HFFc6 (cell line): ENCODE measurements at regions not wholly inside any gene's neighbourhood (a gene's known extent, or its start where the extent isn't known, plus 50 kb on each side); places are given as distances from the start of the nearest gene placed in this dataset.

Experiments
- DNase-seq: peaks from one replicate; pipeline ENCODE4 v3.0.0-alpha.2; 2018
- H3K27ac Mint-ChIP-seq: 2 replicates; pipeline ENCODE4 v1.8.0; 2020; ENCODE audit warnings: mild to moderate bottlenecking, mixed read lengths
- H3K27me3 Mint-ChIP-seq: 2 replicates; pipeline ENCODE4 v1.8.0; 2021; ENCODE audit warnings: mild to moderate bottlenecking, moderate library complexity, mixed read lengths; ENCODE audit not compliant: insufficient read depth
- H3K36me3 Mint-ChIP-seq: 2 replicates; pipeline ENCODE4 v1.8.0; 2021; ENCODE audit warnings: low read depth, mixed read lengths
- H3K4me1 Mint-ChIP-seq: 2 replicates; pipeline ENCODE4 v1.8.0; 2020; ENCODE audit warnings: low read depth, mixed read lengths
- H3K4me3 Mint-ChIP-seq: 2 replicates; pipeline ENCODE4 v1.8.0; 2020; ENCODE audit warnings: mild to moderate bottlenecking, moderate library complexity, mixed read lengths
- H3K9me3 Mint-ChIP-seq: 2 replicates; pipeline ENCODE4 v1.8.0; 2020; ENCODE audit warnings: mild to moderate bottlenecking, mixed read lengths
- TF ChIP-seq, protein P1 (sequence below): fragments of 200-600 bp; sonication (generic); IDR thresholded peaks from 2 replicates; pipeline ENCODE4 v1.5.0; 2021; ENCODE audit warnings: antibody characterized with exemption, mild to moderate bottlenecking

- Mint-ChIP-seq H3K4me3 (no peak overlapping the region), H3K36me3 (peaks cover 5% of the 10 kb centered on the region; the same call in 1 of the 2 replicates), H3K9me3 (peaks cover 24% of the 10 kb centered on the region), H3K27me3 (peaks cover 1% of the 10 kb centered on the region), H3K27ac (no peak overlapping the region), H3K4me1 (no peaks in the 10 kb centered on the region)
- TF ChIP-seq, protein P1, sequence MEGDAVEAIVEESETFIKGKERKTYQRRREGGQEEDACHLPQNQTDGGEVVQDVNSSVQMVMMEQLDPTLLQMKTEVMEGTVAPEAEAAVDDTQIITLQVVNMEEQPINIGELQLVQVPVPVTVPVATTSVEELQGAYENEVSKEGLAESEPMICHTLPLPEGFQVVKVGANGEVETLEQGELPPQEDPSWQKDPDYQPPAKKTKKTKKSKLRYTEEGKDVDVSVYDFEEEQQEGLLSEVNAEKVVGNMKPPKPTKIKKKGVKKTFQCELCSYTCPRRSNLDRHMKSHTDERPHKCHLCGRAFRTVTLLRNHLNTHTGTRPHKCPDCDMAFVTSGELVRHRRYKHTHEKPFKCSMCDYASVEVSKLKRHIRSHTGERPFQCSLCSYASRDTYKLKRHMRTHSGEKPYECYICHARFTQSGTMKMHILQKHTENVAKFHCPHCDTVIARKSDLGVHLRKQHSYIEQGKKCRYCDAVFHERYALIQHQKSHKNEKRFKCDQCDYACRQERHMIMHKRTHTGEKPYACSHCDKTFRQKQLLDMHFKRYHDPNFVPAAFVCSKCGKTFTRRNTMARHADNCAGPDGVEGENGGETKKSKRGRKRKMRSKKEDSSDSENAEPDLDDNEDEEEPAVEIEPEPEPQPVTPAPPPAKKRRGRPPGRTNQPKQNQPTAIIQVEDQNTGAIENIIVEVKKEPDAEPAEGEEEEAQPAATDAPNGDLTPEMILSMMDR = no peak
- no peak for DNase-seq
Measured at GRCh38 chr3:182612332-182612731, 181.0 kb upstream of the ATP11B start.

DNA sequence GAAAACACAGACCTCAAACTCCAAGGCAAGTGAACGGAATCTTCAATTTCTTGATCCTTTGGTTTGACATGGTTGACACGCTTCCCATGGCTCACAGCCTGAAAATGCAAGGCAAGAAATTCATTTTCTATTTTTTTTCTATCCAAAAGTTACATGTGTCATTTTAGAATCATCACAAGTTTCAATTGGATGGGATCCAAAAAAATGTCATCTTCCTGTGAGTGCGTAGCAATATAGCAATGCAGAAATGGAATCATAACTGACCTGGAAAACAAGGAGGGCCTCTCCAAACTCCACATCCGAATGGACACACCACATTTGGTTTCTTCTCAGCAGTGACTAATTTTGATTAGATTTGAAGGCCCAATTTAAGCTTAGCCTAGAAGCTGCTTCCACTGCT lies 175.8 kb upstream of the ATP11B start:
- Mint-ChIP-seq H3K36me3 (peaks cover 5% of the 10 kb centered on the region; the same call in 1 of the 2 replicates), H3K27me3 (peaks cover 1% of the 10 kb centered on the region), H3K4me1 (no peaks in the 10 kb centered on the region), H3K9me3 (peaks cover 16% of the 10 kb centered on the region), H3K4me3 (no peak overlapping the region), H3K27ac (no peak overlapping the region)
- TF ChIP-seq, protein P1 = no peak
- no peak for DNase-seq

DNA sequence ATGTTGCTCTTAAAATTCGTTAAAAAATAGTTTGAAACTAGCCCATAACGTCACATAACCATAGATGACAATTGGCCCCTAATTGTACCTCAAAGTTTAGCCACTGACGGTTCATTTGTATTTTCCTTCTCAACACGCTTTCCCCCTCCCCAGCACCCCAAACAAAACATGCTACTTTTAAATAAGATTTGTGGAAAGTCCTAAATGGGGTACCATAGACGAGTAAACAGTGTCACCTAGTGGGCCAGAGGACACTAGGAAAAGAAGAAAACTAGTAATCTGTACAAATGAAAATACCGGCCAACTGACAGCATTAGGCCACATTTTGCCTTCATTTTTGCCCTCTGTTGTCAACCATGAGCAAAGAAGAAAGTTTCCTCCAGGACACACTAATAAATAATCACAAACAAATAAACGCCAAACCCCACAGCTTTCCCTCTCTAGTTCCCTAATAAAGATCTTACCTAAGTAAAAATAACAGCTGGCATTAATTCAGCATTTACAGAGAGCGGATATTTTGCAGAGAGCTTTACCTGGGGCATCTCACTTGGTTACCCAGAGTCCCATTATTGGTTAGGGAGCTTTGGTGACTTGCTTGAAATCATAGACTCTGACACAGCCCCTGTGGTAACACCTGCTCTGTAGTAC lies 175.1 kb upstream of the ATP11B start:
- H3K4me3 Mint-ChIP-seq = no peak overlapping the region
- DNase-seq = no peak
- TF ChIP-seq, protein P1 = peak; percentile 49; the same call in 1 of the 2 replicates

GRCh38 chr3:182618981-182619591 lies 174.2 kb upstream of the ATP11B start:
- peak; percentile 17 for DNase-seq
- Mint-ChIP-seq H3K9me3 (peaks cover 6% of the 10 kb centered on the region), H3K4me1 (no peaks in the 10 kb centered on the region)

More for the DNA sequence above, 175.1 kb upstream of the ATP11B start:
- Mint-ChIP-seq H3K4me1 (no peaks in the 10 kb centered on the region), H3K36me3 (peaks cover 5% of the 10 kb centered on the region; the same call in 1 of the 2 replicates), H3K27ac (no peak overlapping the region), H3K9me3 (peaks cover 15% of the 10 kb centered on the region), H3K27me3 (peaks cover 1% of the 10 kb centered on the region)

DNA sequence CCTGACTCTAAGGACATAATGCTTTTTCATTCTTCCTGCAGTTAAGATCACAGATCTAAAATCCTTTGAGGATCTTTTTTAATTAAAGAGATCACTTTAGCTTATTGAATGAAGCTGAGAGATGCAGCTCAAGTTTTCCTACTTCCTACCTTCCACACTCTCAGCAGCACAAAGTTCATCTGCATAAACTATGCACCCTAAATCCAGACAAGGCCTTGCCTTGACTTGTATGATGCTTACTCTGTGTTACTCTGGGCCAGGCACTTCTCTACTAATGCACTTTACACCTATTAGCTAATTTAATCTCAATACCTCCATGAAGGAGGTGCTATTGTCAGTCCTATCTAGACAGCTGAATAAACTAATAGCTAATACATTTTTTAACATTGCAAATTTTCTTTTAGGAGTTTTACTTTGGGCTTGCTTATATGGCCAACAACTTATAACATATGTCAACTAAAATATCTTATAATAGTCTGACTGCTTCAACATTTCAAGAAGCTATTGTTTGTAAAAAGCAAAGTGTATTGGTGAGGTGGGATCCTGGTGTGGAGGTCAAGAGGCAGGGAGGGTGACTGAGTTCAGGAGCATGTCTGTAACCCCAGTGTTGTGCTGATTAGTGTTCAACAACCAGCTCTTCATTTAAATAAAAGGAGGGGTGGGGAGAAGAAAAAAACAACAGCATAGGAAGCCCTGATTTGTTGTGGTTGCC lies 172.4 kb upstream of the ATP11B start:
- TF ChIP-seq, protein P1 = no peak
- no peak overlapping the region for H3K27ac Mint-ChIP-seq
- H3K9me3 Mint-ChIP-seq = peaks cover 18% of the 10 kb centered on the region
- no peak for DNase-seq
- no peak overlapping the region for H3K4me3 Mint-ChIP-seq
- H3K36me3 Mint-ChIP-seq = no peaks in the 10 kb centered on the region
- no peaks in the 10 kb centered on the region for H3K4me1 Mint-ChIP-seq
- peaks cover 1% of the 10 kb centered on the region; the same call in 1 of the 2 replicates for H3K27me3 Mint-ChIP-seq

More at GRCh38 chr3:182618981-182619591, 174.2 kb upstream of the ATP11B start:
- Mint-ChIP-seq H3K27ac (no peak overlapping the region), H3K4me3 (no peak overlapping the region), H3K27me3 (peaks cover 1% of the 10 kb centered on the region; the same call in 1 of the 2 replicates), H3K36me3 (no peaks in the 10 kb centered on the region)
- TF ChIP-seq, protein P1 = no peak
